ENCODE measurements at regions not wholly inside any gene's neighbourhood (a gene's known extent, or its start where the extent isn't known, plus 50 kb on each side); places are given as distances from the start of the nearest gene placed in this dataset.

- Histone ChIP-seq H3K27me3 (ENCODE audit: control insufficient read depth in 4 of 4, insufficient read depth in 4 of 4, low read length in 3 of 4) (no peaks in the 10 kb centered on the region), H3K36me3 (ENCODE audit: control insufficient read depth in 4 of 4, insufficient read depth in 3 of 4, low read depth in 1 of 4, low read length in 3 of 4) (no peaks in the 10 kb centered on the region)
Measured at GRCh38 chr2:116319935-116320334, 1494.6 kb upstream of the DDX18 start.

More at GRCh38 chr2:116319935-116320334, 1494.6 kb upstream of the DDX18 start:
- no peak overlapping the region for H3K9ac ChIP-seq (ENCODE audit: low read depth in 1 of 2, low read length in 2 of 2)
- DNase-seq (ENCODE audit: low spot score): no peak
- no peaks in the 10 kb centered on the region for H3K4me1 ChIP-seq (ENCODE audit: control insufficient read depth in 4 of 4, insufficient read depth in 4 of 4, low read length in 3 of 4)
- no peaks in the 10 kb centered on the region for H3K9me3 ChIP-seq (ENCODE audit: control insufficient read depth in 4 of 4, low read length in 3 of 4)
- no peak overlapping the region for H3K27ac ChIP-seq (ENCODE audit: low read depth in 1 of 2, low read length in 2 of 2)
- TF ChIP-seq NR2F2 (IDR thresholded peaks at IDR 0.05) (no peak), SP1 (IDR thresholded peaks at IDR 0.05) (no peak), HNF4A (conservative IDR thresholded peaks at IDR 0.05) (no peak), HNF4G (IDR thresholded peaks at IDR 0.05) (no peak), RXRA (IDR thresholded peaks at IDR 0.05) (no peak), FOXA1 (IDR thresholded peaks at IDR 0.05) (no peak), EGR1 (IDR thresholded peaks at IDR 0.05; ENCODE audit: low read depth in 2 of 2) (no peak), JUND (IDR thresholded peaks at IDR 0.05) (no peak), REST (IDR thresholded peaks at IDR 0.05) (no peak), MAX (IDR thresholded peaks at IDR 0.05) (no peak), YY1 (IDR thresholded peaks at IDR 0.05) (no peak), GABPA (IDR thresholded peaks at IDR 0.05 in 1 of 2, conservative IDR thresholded peaks at IDR 0.05 in 1 of 2) (no peak), FOXA2 (IDR thresholded peaks at IDR 0.05) (no peak)
- TF ChIP-seq, protein P1, sequence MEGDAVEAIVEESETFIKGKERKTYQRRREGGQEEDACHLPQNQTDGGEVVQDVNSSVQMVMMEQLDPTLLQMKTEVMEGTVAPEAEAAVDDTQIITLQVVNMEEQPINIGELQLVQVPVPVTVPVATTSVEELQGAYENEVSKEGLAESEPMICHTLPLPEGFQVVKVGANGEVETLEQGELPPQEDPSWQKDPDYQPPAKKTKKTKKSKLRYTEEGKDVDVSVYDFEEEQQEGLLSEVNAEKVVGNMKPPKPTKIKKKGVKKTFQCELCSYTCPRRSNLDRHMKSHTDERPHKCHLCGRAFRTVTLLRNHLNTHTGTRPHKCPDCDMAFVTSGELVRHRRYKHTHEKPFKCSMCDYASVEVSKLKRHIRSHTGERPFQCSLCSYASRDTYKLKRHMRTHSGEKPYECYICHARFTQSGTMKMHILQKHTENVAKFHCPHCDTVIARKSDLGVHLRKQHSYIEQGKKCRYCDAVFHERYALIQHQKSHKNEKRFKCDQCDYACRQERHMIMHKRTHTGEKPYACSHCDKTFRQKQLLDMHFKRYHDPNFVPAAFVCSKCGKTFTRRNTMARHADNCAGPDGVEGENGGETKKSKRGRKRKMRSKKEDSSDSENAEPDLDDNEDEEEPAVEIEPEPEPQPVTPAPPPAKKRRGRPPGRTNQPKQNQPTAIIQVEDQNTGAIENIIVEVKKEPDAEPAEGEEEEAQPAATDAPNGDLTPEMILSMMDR (IDR thresholded peaks at IDR 0.05; ENCODE audit: low read depth, low read length, missing input control): no peak
- TF ChIP-seq, protein P2, sequence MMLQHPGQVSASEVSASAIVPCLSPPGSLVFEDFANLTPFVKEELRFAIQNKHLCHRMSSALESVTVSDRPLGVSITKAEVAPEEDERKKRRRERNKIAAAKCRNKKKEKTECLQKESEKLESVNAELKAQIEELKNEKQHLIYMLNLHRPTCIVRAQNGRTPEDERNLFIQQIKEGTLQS (IDR thresholded peaks at IDR 0.05): no peak
- TF ChIP-seq, protein P3, sequence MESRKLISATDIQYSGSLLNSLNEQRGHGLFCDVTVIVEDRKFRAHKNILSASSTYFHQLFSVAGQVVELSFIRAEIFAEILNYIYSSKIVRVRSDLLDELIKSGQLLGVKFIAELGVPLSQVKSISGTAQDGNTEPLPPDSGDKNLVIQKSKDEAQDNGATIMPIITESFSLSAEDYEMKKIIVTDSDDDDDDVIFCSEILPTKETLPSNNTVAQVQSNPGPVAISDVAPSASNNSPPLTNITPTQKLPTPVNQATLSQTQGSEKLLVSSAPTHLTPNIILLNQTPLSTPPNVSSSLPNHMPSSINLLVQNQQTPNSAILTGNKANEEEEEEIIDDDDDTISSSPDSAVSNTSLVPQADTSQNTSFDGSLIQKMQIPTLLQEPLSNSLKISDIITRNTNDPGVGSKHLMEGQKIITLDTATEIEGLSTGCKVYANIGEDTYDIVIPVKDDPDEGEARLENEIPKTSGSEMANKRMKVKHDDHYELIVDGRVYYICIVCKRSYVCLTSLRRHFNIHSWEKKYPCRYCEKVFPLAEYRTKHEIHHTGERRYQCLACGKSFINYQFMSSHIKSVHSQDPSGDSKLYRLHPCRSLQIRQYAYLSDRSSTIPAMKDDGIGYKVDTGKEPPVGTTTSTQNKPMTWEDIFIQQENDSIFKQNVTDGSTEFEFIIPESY (IDR thresholded peaks at IDR 0.05): no peak
- H3K4me3 ChIP-seq (ENCODE audit: low read depth in 1 of 3, low read length in 3 of 3): no peak overlapping the region
